A673 (cell line): ENCODE measurements at regions not wholly inside any gene's neighbourhood (a gene's known extent, or its start where the extent isn't known, plus 50 kb on each side); places are given as distances from the start of the nearest gene placed in this dataset.
"Not testable (repeated sequence)": the region's sequence is repeated elsewhere in the genome, so short reads cannot be mapped to it uniquely, and the experiment has no call there.

Source experiments
- BruUV-seq: library from RNA; stranded (reverse); fragments of 400-500 nt; replicated peaks from 2 replicates; lab custom pipeline; 2021; lab: Mats Ljungman, UMichigan
- CTCF ChIA-PET: fragments of 300-600 bp; sonication (Branson Sonifier 250); formaldehyde crosslinking; loops from one replicate; lab custom pipeline; 2022; ENCODE audit warnings: antibody characterized with exemption; lab: Charles Lee
- POLR2A ChIA-PET: fragments of 300-600 bp; sonication (Branson Sonifier 250); formaldehyde crosslinking; loops from one replicate; lab custom pipeline; 2022; ENCODE audit warnings: antibody characterized with exemption; ENCODE audit not compliant: low non-redundant PET; lab: Charles Lee
- DNase-seq: peaks from one replicate; pipeline ENCODE4 v3.0.0-alpha.2; 2015; ENCODE audit warnings: low spot score
- H3K27ac ChIP-seq: fragments of 200-600 bp; sonication (generic); 2 replicates; pipeline ENCODE4 v1.5.1; 2016; ENCODE audit warnings: mixed run types, low read depth, mild to moderate bottlenecking, mixed read lengths, antibody characterized with exemption, low read length; ENCODE audit not compliant: poor library complexity, severe bottlenecking
- H3K27me3 ChIP-seq: fragments of 200-600 bp; sonication (generic); replicated peaks from 2 replicates; pipeline ENCODE4 v1.6.1; 2017; ENCODE audit warnings: mixed run types, low read depth, mild to moderate bottlenecking, mixed read lengths, antibody characterized with exemption, low read length; ENCODE audit not compliant: insufficient read depth, poor library complexity
- H3K36me3 ChIP-seq: fragments of 200-600 bp; sonication (generic); 2 replicates; pipeline ENCODE4 v1.6.1; 2016; ENCODE audit warnings: mixed run types, mild to moderate bottlenecking, mixed read lengths, antibody characterized with exemption, low read length; ENCODE audit not compliant: insufficient read depth, poor library complexity, severe bottlenecking
- H3K4me1 ChIP-seq: fragments of 200-600 bp; sonication (generic); 2 replicates; pipeline ENCODE4 v1.6.1; 2017; ENCODE audit warnings: mixed run types, mild to moderate bottlenecking, mixed read lengths, antibody characterized with exemption, low read length; ENCODE audit not compliant: insufficient read depth, poor library complexity, severe bottlenecking
- H3K4me3 ChIP-seq: fragments of 200-600 bp; sonication (generic); 2 replicates; pipeline ENCODE4 v1.5.1; 2016; ENCODE audit warnings: low read depth, mixed run types, mild to moderate bottlenecking, mixed read lengths, low read length; ENCODE audit not compliant: poor library complexity, severe bottlenecking
- H3K9me3 ChIP-seq: fragments of 200-600 bp; sonication (generic); 2 replicates; pipeline ENCODE4 v1.6.1; 2016; ENCODE audit warnings: mixed run types, low read depth, mild to moderate bottlenecking, mixed read lengths, antibody characterized with exemption, low read length; ENCODE audit not compliant: poor library complexity, severe bottlenecking
- EZH2 ChIP-seq: fragments of 200-600 bp; sonication (generic); IDR thresholded peaks from 2 replicates; pipeline ENCODE4 v1.6.1; 2017; ENCODE audit warnings: borderline replicate concordance, low read depth, mild to moderate bottlenecking, mixed read lengths, antibody characterized with exemption, low read length; ENCODE audit not compliant: poor library complexity, severe bottlenecking
- intact Hi-C: fragments of 100-400 bp; cut with micrococcal nuclease; formaldehyde crosslinking; loops from one replicate; pipeline ENCODE4 v1.10.0; 2022; ENCODE audit not compliant: unreplicated experiment
- TF ChIP-seq, protein P1 (sequence below): fragments of 300-800, 200-600 bp; sonication (generic); conservative IDR thresholded peaks from 2 replicates; pipeline ENCODE4 v1.5.1; 2017; ENCODE audit warnings: low read depth, mild to moderate bottlenecking, antibody characterized with exemption, low read length, moderate library complexity, mixed read lengths

- CTCF ChIA-PET = no interaction called here
- intact Hi-C loops = no loop called here
- no TSS peak for BruUV-seq
These were observed 93.3 kb upstream of the NAP1L1 start for GRCh38 chr12:76177821-76178220.

DNA sequence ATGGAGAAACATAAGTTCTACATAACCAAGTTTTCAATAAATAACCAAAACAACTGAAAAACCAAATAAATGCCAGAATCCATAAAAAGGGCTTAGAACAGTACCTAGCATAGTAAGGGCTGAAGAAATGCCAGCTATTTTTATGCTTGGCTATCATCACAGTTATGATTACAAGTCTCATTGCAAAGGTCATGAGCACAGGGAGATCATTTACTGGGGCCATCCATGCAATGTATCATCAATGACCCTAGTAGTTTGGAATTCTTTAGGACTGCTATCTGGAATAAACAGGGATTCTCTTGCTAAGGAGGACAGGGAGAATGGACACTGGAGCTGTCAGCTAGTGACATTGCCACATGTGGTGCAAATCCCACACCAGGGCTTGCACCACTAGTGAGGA is 92.5 kb upstream of the NAP1L1 start:
- no TSS peak for BruUV-seq

More at GRCh38 chr12:76177821-76178220, 93.3 kb upstream of the NAP1L1 start:
- no peaks in the 10 kb centered on the region for H3K9me3 ChIP-seq
- no peaks in the 10 kb centered on the region for H3K27me3 ChIP-seq
- no peak overlapping the region for H3K4me3 ChIP-seq
- POLR2A ChIA-PET = no interaction called here
- H3K4me1 ChIP-seq = no peaks in the 10 kb centered on the region
- TF ChIP-seq, protein P1, sequence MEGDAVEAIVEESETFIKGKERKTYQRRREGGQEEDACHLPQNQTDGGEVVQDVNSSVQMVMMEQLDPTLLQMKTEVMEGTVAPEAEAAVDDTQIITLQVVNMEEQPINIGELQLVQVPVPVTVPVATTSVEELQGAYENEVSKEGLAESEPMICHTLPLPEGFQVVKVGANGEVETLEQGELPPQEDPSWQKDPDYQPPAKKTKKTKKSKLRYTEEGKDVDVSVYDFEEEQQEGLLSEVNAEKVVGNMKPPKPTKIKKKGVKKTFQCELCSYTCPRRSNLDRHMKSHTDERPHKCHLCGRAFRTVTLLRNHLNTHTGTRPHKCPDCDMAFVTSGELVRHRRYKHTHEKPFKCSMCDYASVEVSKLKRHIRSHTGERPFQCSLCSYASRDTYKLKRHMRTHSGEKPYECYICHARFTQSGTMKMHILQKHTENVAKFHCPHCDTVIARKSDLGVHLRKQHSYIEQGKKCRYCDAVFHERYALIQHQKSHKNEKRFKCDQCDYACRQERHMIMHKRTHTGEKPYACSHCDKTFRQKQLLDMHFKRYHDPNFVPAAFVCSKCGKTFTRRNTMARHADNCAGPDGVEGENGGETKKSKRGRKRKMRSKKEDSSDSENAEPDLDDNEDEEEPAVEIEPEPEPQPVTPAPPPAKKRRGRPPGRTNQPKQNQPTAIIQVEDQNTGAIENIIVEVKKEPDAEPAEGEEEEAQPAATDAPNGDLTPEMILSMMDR = no peak
- TF ChIP-seq EZH2 = no peak
- no peak overlapping the region for H3K27ac ChIP-seq
- H3K36me3 ChIP-seq = no peaks in the 10 kb centered on the region
- DNase-seq = no peak

DNA sequence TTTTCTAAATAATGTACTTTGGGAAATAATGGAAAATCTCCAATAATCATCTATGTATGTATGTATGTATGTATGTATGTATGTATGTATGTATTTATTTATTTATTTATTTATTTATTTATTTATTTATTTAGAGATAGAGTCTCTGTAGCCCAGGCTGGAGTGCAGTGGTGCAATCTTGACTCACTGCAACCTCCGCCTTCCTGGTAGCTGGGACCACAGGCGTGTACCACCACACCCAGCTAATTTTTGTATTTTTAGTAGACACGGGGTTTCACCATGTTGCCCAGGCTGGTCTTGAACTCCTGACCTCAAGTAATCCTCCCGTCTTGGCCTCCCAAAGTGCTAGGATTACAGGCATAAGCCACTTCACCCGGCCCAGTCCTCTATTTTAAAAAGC is 91.5 kb upstream of the NAP1L1 start:
- H3K9me3 ChIP-seq, H3K4me3 ChIP-seq, CTCF ChIA-PET, H3K36me3 ChIP-seq, H3K27ac ChIP-seq, BruUV-seq, H3K27me3 ChIP-seq, H3K4me1 ChIP-seq, intact Hi-C loops, POLR2A ChIA-PET, DNase-seq: not testable (repeated sequence)

More for the DNA sequence above, 92.5 kb upstream of the NAP1L1 start:
- ChIA-PET POLR2A (no interaction called here), CTCF (no interaction called here)
- Histone ChIP-seq H3K27me3 (no peaks in the 10 kb centered on the region), H3K36me3 (no peaks in the 10 kb centered on the region), H3K27ac (no peak overlapping the region), H3K9me3 (no peaks in the 10 kb centered on the region), H3K4me1 (no peaks in the 10 kb centered on the region), H3K4me3 (no peak overlapping the region)
- no peak for TF ChIP-seq EZH2
- TF ChIP-seq, protein P1 = no peak
- intact Hi-C loops = no loop called here
- no peak for DNase-seq

DNA sequence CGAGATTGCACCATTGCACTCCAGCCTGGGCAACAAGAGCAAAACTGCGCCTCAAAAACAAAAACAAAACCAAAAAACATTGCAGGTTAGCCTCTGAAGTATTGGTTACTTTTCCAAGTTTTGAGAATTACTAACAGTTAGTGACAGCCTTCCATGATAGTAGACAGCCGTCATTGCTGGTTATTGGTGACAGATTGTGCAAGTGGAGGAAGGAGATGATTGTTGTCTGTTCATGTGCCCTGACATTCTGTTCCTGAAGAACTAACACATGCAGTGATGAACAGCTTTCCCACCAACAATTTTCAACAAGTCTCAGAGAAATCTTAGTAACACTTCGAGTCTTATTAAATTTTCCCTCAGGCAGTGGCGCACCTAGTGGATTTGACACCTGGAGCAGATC is 89.3 kb upstream of the NAP1L1 start:
- no TSS peak for BruUV-seq
- Histone ChIP-seq H3K27me3 (no peaks in the 10 kb centered on the region), H3K9me3 (no peaks in the 10 kb centered on the region), H3K4me1 (no peaks in the 10 kb centered on the region), H3K36me3 (no peaks in the 10 kb centered on the region), H3K27ac (no peak overlapping the region), H3K4me3 (no peak overlapping the region)
- POLR2A ChIA-PET = no interaction called here
- TF ChIP-seq EZH2 = no peak
- TF ChIP-seq, protein P1 = no peak
- DNase-seq = no peak
- CTCF ChIA-PET = no interaction called here
- intact Hi-C loops = no loop called here
